ENCODE measurements at regions not wholly inside any gene's neighbourhood (a gene's known extent, or its start where the extent isn't known, plus 50 kb on each side); places are given as distances from the start of the nearest gene placed in this dataset.

DNA sequence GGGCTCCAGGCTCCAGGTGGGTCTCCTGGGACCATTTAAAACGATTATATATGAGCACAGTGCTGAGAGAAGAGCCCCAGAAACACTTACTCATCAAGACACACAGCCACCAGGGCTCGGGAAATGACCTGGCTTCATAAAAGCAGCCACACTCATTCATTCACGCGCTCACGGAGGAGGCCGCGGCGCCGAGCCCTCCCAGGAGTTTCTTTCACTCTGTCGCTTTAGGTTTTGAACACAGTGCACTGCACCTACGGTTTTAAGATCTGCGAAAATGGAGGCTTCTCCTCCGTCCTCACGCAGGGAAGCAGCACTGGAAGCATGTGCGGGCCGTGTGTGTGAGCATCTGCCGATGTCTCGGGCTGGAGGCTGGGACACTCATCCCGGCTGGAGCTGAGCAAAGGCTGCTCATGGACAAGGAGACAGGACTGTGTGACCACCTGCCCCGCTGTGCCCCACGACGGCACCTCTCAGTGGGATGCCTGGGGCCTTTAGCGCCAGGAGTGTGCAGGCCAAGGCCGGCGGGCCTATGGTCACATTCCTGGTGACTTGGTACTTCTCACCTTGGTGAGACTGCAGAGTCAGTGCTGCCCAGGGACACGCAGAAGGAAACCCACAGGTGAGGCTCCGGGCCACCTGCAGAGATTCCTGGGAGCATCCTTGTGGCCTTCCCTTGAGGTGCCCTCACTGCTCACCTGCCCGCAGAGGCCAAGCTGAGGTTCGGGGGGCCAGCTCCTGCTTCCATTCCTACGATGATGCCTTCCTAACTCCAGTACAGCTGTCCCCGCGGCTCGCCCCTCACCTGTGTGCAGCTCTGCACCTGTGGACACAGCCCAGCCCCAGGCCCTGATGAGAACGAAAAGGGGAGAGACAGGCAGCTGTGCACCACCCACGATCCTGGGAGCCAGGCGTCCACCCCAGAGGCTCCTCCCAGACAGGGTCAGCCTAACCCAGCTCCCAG, 872.0 kb downstream of the BRD1 start:
- no peak overlapping the region for H2AFZ ChIP-seq
- H3K27me3 Mint-ChIP-seq (ENCODE audit: insufficient read depth, low read depth, poor library complexity): peaks cover 8% of the 10 kb centered on the region
- ATAC-seq (no peak), DNase-seq (ENCODE audit: low spot score) (no peak)
- no peaks in the 10 kb centered on the region for H4K20me1 ChIP-seq (replicated peaks; ENCODE audit: insufficient read depth)
- H3K36me3 ChIP-seq (ENCODE audit: insufficient read depth): no peaks in the 10 kb centered on the region
- no peak for TF ChIP-seq CTCF (conservative IDR thresholded peaks at IDR 0.05; ENCODE audit: low read depth in 2 of 2)
- TF ChIP-seq, protein P1, sequence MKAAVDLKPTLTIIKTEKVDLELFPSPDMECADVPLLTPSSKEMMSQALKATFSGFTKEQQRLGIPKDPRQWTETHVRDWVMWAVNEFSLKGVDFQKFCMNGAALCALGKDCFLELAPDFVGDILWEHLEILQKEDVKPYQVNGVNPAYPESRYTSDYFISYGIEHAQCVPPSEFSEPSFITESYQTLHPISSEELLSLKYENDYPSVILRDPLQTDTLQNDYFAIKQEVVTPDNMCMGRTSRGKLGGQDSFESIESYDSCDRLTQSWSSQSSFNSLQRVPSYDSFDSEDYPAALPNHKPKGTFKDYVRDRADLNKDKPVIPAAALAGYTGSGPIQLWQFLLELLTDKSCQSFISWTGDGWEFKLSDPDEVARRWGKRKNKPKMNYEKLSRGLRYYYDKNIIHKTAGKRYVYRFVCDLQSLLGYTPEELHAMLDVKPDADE (IDR thresholded peaks at IDR 0.05): no peak
- no peak for TF ChIP-seq ZNF114 (CRISPR knock-in tag; IDR thresholded peaks at IDR 0.05)
- TF ChIP-seq, protein P2, sequence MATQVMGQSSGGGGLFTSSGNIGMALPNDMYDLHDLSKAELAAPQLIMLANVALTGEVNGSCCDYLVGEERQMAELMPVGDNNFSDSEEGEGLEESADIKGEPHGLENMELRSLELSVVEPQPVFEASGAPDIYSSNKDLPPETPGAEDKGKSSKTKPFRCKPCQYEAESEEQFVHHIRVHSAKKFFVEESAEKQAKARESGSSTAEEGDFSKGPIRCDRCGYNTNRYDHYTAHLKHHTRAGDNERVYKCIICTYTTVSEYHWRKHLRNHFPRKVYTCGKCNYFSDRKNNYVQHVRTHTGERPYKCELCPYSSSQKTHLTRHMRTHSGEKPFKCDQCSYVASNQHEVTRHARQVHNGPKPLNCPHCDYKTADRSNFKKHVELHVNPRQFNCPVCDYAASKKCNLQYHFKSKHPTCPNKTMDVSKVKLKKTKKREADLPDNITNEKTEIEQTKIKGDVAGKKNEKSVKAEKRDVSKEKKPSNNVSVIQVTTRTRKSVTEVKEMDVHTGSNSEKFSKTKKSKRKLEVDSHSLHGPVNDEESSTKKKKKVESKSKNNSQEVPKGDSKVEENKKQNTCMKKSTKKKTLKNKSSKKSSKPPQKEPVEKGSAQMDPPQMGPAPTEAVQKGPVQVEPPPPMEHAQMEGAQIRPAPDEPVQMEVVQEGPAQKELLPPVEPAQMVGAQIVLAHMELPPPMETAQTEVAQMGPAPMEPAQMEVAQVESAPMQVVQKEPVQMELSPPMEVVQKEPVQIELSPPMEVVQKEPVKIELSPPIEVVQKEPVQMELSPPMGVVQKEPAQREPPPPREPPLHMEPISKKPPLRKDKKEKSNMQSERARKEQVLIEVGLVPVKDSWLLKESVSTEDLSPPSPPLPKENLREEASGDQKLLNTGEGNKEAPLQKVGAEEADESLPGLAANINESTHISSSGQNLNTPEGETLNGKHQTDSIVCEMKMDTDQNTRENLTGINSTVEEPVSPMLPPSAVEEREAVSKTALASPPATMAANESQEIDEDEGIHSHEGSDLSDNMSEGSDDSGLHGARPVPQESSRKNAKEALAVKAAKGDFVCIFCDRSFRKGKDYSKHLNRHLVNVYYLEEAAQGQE (IDR thresholded peaks at IDR 0.05; ENCODE audit: unreplicated experiment): no peak
- no peak for TF ChIP-seq EZH2phosphoT487 (IDR thresholded peaks at IDR 0.05; ENCODE audit: unreplicated experiment)
- TF ChIP-seq ZNF462 (CRISPR knock-in tag; IDR thresholded peaks at IDR 0.05): no peak
- no peak for TF ChIP-seq ZNF331 (CRISPR knock-in tag; IDR thresholded peaks at IDR 0.05; ENCODE audit: low read depth)
- no peak for TF ChIP-seq EZH2 (IDR thresholded peaks at IDR 0.05; ENCODE audit: low read depth, unreplicated experiment)
- no peak for TF ChIP-seq NANOG (IDR thresholded peaks at IDR 0.05; ENCODE audit: borderline replicate concordance)
- H3K4me3 ChIP-seq: no peak overlapping the region
- H3K79me2 ChIP-seq (replicated peaks; ENCODE audit: insufficient read depth): no peaks in the 10 kb centered on the region
- H3K4me2 ChIP-seq: no peak overlapping the region
- no peak overlapping the region for H3K4me3 Mint-ChIP-seq
- H3F3A ChIP-seq (replicated peaks; ENCODE audit: low read depth): no peaks in the 10 kb centered on the region
- H3K4me1 Mint-ChIP-seq: peaks cover 4% of the 10 kb centered on the region; the same call in 1 of the 3 replicates
- no peaks in the 10 kb centered on the region; the same call in 2 of the 3 replicates for H3K36me3 Mint-ChIP-seq (ENCODE audit: low read depth)
- H3K4me1 ChIP-seq (ENCODE audit: insufficient read depth): no peaks in the 10 kb centered on the region
- H3K27ac ChIP-seq (ENCODE audit: low read depth): no peak overlapping the region
- H3K27ac Mint-ChIP-seq: no peak overlapping the region
- H3K9me2 ChIP-seq (ENCODE audit: insufficient read depth): no peaks in the 10 kb centered on the region
- no peaks in the 10 kb centered on the region; the same call in none of the 3 replicates for H3K9me3 Mint-ChIP-seq
- no peaks in the 10 kb centered on the region for H3K27me3 ChIP-seq (ENCODE audit: insufficient read depth)

All from GM23338 (cell line).